HG03439 (cell line): ENCODE measurements at regions not wholly inside any gene's neighbourhood (a gene's known extent, or its start where the extent isn't known, plus 50 kb on each side); places are given as distances from the start of the nearest gene placed in this dataset.

ENCODE experiments used
- ATAC-seq: cut with Tn5 transposase; IDR thresholded peaks from one replicate; pipeline ENCODE4 v1.9.1; 2021; ENCODE audit warnings: mild to moderate bottlenecking, moderate library complexity; ENCODE audit not compliant: unreplicated experiment

DNA sequence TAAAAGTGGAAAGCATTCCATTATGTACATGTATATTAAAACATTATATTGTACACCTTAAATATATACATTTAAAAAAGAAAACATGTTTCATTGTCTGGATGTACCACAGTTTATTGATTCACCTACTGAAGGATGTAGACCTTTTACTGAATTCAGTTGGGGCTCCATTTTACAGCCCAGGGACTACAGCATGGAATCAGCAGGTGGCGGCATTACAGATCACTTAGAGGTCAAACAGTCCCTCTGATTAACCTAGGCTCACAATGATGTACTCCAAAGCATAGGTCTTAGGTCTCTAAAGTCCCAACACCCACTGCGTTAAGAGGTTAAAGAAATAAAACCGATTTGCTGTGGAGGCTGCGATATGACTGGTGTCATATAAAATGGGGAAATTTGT is 490.9 kb downstream of the SHISA9 start:
- no peak for ATAC-seq

DNA sequence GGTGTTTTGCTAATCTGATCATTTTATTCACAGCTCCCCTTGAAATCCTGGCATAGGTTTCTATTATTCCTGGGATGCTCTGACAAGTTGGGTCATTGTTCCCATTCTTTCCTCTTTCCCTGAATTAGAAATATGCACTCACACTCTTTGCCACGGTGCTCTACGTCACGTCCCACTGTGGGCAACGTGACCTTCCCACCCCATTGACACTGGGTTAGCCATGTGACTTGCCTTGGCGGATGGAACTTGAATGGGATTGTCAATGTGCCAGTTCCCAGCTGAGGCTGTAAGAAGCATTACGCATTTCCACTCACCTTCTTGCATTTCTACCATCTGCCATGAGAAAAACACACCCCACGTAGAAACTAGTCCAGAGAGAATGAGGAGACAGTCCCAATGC is 492.4 kb downstream of the SHISA9 start:
- ATAC-seq: no peak

DNA sequence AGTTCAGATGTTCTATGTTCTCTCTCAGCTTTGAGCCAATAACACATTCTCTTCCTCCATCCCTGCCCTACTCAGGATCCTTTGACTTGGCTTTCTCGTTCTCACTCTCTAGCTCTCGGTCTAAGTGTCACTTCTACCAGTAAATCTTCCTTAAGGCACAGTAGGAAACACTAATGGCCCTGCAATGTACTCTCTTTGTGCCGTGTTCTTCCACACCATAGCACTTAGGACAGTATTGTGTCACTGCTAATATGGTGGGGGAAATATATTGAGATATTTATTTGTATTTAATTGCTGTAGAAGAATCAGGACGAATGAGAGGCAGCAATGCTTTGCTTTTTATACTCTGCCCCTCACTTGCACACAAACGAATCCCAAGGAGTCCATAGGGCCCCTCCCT is 493.1 kb downstream of the SHISA9 start:
- no peak for ATAC-seq

DNA sequence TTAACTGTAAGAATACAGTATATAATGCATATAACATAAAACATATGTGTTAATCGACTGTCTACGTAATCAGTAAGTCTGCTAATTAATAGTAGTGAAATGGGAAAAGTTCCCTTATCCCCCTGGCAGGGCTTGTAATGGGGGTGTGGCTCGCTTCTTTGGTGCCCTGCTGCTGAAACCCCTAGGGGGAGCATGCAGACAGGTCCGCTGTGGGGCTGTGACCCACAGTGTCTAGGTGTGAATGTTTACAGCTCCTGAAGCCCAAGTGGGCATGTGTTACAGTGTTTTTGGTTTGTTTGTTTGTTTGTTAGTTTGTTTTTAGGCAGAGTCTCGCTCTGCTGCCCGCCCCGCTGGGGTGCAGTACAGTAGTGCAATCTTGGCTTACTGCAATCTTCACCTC is 495.7 kb downstream of the SHISA9 start:
- no peak for ATAC-seq

DNA sequence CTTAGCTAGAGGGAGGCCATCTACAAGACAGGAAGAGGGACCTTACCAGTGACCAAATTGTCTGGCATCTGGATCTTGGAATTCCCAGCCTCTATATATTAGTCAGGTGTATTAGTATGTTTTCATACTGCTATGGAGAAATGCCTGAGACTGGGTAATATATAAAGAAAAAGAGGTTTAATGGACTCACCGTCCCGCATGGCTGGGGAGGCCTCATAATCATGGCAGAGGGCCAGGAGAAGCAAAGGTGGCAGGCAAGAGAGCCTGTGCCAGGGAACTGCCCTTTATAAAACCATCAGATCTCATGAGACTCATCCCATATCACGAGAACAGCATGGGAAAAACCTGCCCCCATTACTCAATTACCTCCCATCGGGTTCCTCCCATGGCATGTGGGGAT is 500.2 kb downstream of the SHISA9 start:
- no peak for ATAC-seq

DNA sequence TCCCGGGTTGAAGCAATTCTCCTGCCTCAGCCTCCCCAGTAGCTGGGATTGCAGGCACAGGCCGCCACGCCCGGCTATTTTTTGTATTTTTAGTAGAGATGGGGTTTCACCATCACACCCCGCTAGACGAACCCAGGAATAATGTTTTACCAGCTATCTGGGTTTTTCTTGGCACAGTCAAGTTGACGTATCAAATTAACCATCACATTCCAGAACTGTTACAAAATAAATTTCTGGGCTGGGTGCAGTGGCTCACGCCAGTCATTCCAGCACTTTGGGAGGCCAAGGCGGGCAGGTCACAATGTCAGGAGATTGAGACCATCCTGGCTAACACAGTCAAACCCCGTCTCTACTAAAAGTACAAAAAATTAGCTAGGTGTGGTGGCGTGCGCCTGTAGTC is 501.2 kb downstream of the SHISA9 start:
- ATAC-seq: no peak

DNA sequence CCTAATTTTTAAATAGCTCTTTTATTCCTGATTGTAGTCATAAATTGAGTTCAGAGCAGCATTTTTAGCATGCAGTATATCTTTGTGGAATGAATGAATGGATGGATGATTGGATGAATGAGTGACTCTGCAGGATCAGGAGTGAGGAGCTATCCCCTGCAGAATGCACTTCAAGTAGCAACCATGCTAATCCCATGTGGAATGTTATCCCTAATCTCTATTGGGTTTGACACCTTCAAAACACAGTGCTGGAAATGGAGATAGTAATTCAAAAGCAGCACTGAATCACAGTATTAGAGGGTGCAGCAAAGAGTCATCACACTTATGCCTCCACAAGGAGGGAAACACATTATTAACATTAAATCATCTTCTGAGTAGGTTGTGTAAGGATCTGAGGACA is 501.9 kb downstream of the SHISA9 start:
- no peak for ATAC-seq

DNA sequence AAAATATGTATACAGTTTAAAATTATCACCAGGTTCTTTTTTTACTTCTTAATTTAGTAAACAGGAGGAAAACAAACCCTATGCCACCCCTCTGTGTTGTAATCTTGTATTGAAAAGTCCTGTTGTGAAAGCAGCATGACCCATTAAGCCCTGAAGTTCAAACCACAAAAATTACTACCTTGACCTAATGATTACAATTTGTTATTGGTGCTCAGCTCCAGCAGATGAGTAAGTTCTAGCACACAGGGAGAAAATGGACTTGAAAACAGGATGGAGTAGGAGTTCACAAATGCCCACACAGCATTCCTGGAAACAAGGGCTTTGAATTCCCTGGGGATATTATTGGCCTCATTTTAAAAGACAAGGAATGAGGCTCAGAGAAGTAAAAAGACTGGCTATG is 505.8 kb upstream of the ERCC4 start:
- no peak for ATAC-seq

DNA sequence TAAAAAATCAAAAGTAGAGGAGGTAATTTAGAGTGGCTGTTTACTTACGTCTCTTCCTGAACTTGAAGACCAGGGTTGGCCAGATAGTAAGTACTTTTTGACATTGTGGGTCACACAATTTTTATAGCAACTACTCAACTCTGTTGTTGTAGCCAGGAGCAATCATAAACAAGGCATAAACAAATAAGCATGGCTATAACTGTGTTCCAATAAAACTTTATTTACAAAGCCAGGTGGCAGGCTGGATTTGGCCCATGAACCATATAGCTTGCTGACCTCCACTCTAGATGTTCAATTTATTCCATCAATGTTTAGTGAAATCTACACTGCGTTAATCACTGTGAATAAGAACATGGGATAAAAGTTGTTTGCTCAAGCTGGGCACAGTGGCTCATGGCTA is 500.4 kb upstream of the ERCC4 start:
- no peak for ATAC-seq

DNA sequence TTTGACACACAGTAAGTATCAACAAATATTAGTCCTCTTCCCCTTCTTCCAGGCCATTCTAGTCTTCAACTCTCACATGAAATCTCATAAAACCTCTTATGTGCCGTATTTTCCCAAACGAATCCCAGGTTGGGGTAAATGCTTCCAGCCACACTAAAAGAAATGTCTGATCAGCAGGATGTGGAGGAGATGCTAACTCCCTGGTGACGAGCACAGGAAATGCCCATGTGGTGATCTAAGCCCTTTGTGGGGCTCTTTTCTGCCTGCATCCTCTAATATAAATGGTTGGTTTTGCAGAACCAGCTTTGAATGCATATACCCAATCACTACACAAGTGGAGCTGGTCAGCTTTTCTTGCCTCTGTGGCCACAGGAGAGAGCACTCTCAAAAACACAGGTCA is 498.2 kb upstream of the ERCC4 start:
- no peak for ATAC-seq

DNA sequence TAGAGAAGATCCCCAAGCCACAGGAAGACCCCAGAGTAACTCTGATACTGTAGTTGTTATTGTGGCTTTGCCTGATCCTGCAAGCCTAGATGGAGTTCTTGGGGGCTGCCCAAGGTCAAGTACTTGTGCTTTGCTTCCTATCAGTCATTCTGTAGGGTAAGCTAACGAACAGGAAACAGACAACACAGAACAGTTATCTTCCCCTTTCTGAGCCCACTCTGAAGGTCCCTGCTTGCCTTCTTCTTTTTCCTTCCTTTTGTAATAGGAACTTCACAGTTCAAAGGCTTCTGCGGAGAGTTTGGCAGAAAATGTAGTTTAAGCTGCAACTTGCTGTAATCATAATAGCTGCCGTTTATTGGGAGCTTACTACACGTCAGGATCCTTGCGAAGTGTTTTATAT is 494.1 kb upstream of the ERCC4 start:
- ATAC-seq: no peak

DNA sequence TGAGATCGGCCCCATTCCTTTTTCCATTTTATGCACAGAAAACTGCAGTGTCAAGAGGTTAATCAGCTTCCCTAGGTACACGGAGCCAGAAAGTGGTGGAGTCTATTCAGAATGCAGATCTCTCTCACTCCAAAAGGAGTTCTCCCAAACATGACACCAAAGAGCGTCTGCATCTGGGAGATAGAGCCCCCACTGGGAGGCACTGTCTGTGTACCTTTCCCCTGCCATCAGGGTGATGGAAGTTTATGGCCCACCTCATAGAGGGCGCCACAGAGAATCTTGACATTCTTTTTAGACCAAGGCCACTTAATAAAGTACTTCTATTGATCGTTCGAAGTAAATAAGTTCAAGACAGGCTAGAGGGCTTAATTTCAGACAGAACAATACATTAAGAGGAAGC is 493.7 kb upstream of the ERCC4 start:
- no peak for ATAC-seq

DNA sequence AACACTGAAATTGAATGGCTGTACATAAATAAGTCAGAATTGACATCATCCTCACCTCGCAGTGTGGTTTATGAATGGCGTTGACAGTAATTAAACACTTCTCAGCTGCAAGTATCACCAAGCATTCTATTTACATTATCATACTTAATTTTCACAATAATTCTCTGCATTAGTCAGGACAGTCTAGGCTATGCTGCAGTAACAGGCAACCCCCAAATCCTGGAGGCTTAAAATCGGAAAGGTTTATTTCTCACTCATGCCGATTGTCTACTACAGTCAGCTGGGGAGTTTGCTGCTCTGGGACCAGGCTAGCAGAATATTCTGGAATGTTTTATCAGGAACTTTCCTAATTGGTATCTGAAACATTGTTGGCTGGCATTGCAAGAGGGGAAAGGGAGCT is 493.2 kb upstream of the ERCC4 start:
- no peak for ATAC-seq

DNA sequence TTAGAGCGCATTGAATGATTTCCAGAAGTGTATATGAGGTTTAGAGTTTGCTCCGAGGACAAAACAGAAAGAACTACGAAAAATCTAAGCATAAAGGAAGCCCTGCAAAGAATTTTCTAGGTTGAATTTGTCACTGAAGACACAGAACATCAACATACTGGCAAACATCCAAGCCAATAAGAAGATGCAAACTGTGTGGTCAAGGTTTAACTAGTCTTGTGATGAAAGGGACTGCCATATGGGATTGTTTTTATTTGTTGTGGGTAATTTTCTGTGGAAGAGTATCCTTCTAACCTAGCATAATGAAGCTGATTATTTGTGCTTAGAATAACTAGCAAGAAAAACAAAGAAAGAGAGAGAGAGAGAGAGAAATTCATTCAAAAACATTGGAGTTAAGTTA is 492.0 kb upstream of the ERCC4 start:
- no peak for ATAC-seq

DNA sequence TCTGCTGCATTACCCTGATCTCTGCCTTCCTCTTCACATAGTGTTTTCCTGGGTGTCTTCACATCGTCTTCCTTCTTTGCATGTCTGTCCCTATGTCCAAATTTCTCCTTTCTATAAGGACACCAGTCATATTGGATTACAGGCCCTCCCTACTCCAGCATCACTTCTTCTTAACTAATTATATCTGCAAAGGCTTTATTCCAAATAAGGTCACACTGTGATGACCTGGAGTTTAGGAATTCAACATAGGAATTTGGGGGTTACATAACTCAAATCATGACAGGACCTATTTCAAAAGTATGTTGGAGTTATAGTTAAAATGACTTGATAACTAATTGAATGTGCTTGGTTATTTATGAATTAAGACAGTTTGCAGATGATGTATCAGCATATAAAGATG is 490.5 kb upstream of the ERCC4 start:
- no peak for ATAC-seq

DNA sequence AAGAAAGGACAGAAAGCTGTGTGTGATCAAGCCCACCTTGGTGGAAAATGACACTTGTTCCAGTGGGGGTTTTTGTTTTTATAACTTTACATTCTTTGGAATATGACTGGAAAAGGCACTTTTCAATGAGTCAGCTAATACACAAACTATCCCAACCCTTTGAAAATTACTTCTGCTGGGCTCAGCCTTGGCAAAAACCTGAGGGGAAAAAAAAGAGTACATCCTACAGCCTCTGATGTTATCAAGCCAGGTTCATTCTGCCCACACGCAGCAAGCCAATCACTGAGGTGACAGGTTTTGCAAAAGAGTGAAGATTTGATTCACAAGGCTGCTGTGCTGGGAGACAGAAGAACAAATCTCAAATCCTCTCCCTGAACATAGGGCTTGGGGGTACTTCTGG is 484.5 kb upstream of the ERCC4 start:
- no peak for ATAC-seq

DNA sequence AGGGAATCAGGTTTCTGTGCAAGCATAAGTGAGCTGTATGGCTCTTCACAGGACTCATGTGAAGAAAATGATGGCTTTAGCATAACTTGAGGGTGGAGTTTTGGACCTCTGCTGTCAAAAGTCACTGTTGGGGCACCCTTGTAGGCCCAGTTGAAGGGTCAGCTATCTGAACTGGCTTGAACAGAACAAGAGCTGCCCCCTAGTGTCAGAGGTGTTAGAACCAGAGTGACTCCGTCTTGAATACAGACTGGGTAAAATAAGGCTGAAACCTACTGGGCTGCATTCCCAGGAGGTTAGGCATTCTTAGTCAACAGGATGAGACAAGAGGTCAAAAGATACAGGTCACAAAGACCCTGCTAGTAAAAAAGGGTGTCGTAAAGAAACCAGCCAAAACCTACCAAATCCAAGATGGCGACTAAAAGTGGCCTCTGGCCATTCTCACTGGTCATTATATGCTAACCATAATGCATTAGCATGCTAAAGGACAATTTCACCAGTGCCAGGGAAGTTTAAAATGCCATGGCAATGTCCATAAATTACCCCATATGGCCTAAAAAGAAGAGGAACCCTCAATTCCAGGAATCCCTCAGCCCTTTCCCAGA is 484.0 kb upstream of the ERCC4 start:
- ATAC-seq: no peak

DNA sequence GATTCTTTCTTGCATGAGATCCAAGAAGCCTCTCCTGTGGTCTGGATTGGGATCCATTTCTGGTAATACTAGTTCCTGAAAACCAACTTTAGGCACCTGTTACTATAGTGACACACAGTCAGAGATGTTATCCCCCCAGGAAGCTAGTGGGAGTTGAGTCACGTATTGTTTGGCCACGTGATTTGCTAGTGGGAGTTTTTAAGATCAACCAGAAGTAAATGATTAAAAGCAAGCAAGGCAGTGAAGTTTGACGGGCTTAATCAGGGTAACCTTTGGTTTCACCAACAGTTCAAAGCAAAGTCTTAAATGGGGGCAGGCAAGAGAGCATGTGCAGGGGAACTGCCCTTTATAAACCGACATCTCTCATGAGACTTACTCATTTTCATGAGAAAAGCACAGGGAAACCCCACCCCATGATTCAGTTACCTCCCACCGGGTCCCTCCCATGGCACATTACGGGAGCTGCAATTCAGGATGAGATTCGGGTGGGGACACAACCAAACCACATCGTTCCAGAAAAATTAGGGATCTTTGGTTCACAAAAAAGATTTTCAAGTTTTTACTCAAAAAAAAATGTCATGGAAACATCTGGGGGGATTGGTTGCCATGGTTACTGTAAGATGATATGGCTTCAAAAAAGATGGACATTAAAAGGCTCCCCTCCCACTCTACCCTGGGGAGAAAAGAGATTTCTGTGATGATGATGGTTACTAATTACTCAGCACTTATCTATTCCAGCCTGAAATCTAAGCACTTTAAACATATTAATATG is 483.1 kb upstream of the ERCC4 start:
- peak; percentile 69 for ATAC-seq

DNA sequence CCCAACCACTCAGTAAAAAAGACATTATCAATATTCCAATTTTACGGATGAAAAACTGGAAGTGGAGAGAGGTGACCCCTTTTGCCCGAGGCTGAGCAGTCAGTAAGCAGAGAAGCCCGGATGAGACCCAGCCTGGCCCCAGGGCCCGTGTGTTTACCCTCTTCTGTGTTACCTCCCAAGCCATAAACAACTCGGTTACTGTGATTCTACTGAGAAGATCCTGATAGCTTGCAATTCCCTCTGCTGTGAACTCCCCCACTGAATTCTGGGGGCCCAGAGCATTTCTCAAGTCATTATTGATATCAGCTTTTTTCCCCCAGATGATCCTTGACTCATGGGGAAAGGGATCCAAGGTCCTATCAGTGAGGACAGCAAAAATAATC is 482.6 kb upstream of the ERCC4 start:
- no peak for ATAC-seq

DNA sequence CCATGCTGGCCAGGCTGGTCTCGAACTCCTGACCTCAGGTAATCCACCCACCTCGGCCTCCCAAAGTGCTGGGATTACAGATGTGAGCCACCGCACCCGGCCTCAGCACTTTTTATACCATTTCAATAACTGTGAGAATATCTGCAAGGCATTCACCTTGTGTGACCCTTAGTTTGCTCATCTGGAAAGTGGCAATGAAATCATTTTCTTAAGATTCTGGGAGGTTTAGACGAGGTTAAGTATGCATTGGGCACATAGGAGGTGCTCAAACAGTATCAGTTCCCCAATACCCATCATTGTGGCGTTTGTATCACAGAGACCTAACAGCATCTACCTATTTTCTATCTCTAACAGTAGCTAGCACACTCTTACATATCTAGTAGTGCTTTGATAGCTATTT is 481.9 kb upstream of the ERCC4 start:
- ATAC-seq: no peak

DNA sequence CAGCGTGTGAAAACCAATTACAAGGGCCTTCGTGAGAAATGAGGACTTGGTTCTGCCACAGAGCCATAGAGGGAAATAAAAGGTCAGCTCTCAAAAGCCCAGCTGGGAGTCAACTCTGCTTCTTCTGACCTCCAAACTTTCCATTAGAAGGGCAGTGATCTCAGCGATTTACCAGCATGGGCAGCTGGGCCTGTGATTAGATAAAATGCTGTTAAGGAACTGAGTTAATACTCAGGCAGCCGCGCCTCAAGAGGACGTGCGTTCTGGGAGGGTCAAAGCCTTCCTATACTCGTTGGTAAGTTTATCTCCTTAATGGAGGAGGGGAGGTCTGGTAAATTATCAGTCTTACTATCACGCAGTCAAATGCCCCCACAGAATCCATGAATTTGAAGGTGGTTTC is 480.2 kb upstream of the ERCC4 start:
- ATAC-seq: no peak

DNA sequence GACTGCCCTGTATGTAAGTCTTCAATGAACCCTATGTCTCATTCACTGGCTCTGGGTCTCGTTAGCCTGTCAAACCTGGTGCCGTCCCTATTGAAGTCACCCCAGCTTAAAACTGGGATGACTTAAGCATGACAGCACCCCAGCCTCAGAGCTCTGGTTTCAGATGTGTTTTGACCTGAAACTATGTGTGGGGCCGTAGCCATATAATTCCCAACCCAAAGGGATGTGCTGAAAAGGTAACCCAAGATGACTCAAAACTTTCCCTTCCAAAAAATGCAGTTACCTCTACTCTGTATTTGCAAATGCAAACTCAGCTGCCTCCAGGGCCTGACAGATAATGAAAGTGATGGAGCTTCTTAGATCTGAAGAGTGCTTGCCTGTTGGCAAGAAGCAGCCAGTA is 478.3 kb upstream of the ERCC4 start:
- ATAC-seq: peak; percentile 68

DNA sequence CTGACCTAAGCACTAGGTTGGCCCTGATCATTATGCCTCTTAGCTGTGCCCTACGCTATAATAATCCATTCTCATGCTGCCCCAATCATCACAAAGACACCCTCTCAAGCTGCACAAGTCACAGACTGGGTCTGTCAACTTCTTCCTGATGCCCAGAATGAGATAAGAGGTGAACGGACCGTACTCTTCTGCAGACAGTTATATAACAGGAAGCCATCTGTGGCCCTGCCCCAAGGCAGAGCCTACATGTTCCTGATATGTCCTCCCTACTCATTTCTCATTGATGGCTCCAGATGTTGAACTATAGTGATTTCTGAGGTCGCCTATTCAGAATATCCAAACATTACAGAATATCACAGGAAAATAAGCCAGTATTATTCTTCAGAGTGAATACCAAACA is 471.6 kb upstream of the ERCC4 start:
- no peak for ATAC-seq
